ENCODE measurements at regions not wholly inside any gene's neighbourhood (a gene's known extent, or its start where the extent isn't known, plus 50 kb on each side); places are given as distances from the start of the nearest gene placed in this dataset.

DNA sequence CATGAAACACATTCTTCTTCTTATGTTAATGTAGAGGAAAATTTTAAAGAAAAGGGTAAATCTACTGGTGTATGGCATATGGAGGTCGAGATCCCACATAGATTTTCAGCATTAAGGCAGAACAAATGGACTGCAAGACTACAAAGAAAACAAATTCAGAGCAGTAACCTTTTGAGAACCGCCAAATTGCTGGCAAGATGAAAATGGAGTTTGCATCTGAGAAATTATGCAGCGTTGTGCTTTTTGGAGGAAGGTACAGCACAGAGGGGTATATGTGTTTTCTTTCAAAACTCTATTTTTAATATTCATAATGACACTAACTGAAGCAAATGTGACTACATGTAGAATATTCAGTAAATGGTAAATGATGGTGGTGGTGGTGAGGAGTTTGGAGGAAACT lies 59.0 kb upstream of the PARD3B start:
- no peak for DNase-seq (ENCODE audit: low spot score)

DNA sequence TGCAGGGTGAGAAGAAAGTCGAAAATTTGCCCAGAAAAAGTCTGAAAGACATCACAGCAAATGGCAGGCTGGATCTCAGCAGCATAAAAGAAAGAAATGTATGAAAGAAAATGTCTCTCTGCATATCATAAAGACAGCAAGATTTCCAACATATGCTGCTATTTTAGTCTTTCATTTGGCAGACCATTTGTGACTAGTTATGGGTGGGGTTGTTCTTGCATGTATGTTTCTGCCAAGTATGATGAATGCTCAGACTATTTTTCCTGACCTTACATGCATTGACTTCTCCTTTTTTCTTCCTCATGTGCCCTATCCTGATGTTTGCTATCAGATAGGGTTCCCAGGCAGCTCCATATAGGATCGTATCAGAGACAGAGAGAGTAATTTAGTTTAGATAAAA lies 58.5 kb upstream of the PARD3B start:
- no peak for DNase-seq (ENCODE audit: low spot score)

DNA sequence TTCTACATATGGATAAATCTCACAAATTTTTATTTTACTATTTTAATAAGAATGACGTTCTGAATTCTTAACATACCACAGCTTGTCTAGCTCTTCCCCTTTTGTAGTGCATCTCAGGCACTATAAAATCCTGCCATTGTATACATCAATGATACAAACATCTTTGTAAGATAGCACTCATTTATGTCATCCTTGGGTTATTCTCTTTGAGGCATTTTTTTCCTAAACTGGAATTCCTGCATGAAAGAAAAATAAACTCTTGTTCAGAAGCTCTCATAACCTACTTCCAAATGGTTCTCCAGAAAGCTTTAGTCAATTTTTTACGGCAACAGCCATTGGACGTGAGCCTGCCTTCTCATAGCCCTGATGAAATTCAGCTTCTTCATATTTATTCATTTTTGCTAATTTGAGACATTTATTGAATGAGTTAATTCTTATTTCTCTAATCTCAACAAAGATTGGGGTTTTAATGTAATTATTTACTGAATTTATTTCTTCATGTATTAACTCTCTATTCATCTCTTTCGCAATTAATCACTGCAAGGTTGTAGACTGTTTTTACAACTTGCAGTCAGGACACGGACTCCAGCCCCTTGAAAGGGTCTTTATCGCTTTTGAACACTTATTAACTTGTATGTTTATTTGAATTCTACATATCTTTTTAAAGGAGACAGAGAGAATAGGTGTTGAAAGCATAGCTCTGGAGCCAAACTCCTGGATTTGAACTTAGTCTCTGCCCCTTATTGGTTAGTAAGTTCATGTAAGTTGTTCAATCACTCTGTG lies 57.6 kb upstream of the PARD3B start:
- no peak for DNase-seq (ENCODE audit: low spot score)

DNA sequence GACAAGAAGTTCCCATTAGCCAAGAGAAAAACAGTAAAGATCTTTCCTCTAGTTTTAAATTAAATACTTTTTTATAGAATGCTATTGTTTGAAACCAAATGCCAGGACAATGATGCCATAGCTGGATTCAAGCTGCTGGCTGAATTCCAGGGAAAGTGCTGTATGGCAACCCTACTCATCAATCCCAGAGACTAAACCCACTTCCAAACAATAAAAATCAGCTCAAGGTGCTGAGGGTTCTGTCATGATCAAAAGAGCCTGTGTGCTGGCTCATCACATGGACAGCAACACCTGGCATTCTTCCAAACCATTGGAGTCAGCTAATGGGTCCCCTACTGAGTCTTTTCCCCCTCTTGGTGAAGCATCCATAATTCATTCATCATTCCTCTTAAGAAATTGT lies 53.7 kb upstream of the PARD3B start:
- DNase-seq (ENCODE audit: low spot score): no peak

DNA sequence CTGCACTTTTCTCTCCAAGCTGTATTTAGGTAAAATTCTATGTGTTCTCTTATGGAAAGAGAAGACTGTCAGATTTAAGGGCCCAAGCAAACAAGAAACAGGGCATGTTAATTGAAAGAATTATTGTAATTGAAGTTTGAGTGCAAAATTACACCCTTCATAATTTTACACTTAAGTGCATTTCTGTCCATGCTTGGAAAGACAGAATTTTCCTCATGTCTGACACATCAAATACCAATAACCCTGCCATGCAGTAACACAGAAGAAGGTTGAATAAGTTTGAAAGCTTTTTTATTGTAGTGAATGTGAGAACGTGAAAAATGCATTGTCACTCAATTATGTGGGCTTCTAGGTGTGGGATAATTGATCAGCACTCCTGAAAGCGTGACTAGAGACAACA lies 52.9 kb upstream of the PARD3B start:
- DNase-seq (ENCODE audit: low spot score): no peak

DNA sequence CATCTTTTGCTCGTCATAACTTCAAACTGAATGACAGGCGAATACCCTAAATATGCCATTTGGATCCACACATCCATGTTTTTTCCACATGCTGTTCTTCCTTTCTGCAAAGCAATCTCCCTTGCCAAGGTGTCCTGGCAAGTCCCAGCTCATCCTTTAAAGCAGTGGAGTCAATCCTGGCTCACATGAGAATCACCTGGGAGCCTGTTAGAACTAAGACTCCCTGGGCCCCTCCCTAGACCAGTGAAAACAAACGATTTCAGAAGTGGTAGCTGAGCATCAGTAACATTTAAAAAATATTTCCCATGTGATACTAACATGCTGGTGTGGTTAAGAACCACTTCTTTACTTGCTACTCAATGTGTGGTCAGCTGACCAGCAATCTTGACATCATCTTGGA lies 50.6 kb upstream of the PARD3B start:
- no peak for DNase-seq (ENCODE audit: low spot score)

DNA sequence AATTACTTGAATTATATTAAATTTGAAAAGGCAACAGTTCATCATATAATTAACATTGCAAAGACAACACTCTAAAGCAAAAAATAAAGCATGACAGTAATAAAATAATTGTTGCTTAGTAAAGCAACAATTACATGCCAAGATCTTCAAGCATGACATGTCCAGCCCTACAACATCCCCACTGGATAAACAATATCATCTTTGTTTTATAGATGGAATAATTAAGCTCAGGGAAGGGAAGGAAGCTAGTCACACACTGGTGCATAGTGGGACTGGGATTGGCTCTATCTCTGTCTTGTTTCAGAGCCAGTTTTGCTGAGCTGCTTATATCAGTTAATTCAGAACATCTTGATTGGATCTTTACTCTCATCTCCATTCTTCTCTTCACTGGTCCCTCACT lies 49.9 kb upstream of the PARD3B start:
- DNase-seq (ENCODE audit: low spot score): no peak

All from D341Med (cell line).